Left renal pelvis (tissue), 4 donors: ENCODE measurements at regions not wholly inside any gene's neighbourhood (a gene's known extent, or its start where the extent isn't known, plus 50 kb on each side); places are given as distances from the start of the nearest gene placed in this dataset.

ENCODE experiments used
- DNase-seq, 4 donors: peaks; one replicate each; pipeline ENCODE4 v3.0.0-alpha.2; 2013; ENCODE audit warnings: low read depth in 4 of 4, low spot score in 3 of 4

DNA sequence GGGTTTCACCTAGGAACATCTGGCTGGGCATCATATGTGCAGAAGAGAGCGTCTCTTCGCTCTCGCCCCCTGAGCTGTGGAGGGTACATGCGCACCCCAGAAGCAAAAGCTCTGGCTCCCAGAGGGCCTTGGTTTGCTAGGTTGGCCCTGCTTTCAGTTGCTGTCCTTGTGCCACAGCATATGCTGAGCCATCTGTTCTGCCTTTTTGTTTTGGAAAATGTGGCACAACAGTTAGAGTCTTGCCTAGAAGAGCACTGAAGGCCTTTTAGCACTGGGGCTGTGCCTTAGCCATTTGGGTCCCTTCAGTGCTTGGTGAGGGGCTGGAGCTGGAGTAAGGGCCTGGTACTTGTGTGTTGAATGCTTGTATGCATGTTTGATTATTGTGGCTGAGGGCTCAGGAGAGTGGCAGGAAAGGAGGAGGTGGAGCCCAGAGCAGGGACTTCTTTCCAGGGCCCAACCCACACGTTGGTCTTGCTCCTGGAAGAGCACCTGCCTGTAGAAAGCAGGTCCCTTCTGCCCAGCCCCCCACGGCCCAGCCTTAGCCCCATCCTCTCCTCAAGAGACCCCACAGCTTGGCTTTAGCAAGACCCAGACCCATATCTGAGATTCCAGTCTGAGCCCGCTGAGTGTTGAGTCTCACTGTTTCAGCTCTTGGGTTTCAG, 113.7 kb downstream of the SLC25A47 start:
- DNase-seq = no peak

DNA sequence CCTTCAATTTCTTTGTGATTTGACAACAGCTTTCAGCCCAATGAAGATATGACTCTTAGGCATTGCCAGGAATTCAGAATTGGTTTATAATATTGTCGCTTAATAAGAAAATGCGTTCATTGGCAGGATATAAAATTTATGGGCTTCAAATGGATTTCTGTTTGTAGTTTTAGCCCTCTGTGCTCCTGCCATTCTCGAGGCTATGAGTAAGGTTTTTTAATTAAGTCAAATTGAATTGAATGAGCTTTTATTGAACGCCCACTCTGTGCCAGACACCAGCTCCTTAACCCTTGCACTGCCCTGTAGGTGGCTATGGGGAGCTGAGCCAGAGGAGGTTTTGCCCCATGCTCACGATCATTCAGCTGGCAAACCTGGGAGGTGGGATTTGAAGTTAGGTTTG, 115.1 kb downstream of the SLC25A47 start:
- DNase-seq = no peak

DNA sequence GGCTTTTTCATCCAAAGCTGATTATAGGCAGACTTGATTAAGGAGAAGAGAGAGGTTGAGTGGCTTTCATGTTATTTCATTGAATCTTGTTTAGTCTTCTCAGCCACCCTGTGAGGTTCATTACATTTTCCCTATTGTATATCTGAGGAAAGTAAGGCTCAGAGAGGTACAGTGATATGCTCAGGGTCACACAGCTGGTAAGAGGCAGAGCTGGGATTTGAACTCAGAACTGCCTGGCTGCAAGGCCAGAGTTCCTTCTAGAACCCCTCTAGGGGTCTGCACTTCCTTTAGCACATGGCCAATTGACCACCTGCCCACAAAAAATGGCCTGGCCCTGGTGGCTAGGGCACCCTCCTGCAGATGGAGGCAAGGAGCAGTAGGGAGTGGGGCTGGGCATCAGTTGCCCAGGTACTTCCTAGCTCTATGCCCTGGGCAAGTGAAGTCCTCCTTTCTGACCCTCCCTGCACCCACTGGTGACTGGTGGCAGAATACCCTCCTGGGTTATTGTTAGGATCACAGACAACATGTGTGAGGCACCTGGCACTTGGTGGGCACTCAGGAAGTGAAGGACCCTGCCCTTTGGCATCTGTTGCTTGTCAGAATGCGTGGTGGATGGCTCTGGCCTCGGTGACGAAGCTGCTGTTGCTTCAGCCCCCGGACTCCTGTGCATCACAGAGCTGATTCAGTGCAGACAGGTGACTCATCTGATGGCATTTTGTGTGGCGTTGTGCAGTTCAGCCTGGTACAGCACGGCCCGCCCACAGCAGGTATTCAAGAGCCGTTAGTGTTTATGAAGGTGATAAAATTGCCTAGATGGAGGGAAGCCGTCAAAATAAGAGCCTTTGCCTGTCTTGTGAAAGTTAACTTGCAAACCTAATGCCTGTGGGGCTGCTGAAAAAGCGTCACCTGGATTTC, 115.8 kb downstream of the SLC25A47 start:
- DNase-seq = no peak

DNA sequence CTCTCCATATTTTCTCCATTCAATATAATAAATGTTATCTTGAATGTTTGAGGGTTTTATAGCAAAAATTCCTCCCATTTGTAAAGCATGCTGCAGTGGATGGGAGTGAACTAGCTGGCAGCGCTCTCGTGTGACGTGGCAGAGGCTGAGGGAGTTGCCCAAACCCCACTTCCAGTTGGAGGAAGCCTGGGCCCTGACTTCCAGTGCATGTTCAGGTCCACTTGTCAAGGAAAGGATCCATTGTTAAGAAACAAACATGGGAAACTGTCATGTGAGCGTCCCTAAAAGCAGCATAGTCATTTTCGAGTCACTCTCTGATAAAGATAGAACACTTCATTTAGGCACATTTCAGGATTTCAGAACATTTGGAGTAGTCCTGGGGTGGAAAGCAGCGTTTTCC, 116.6 kb downstream of the SLC25A47 start:
- no peak for DNase-seq

DNA sequence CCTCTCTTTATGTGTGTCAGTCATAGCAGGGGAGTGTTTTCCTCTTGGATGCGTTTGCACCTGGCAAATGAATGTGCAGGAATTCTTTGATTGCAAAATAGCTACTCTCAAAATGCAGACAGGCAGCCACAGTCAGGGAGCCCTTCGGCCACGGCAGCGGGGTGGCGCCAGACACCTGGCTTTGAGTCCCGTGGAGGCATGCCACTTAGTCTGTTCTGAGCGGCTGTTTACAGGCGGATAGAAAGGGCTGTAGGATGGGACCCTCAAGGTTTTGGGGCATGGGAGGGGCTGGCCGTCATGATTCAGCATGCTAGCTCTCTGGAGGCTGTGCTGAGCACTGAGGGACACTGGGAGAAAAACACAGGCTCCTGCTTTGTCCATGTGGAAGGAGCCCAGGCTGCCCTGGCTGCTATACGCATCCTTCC, 117.1 kb downstream of the SLC25A47 start:
- peak in 3 of 4 donors; percentile 42 to 45 (median 43) for DNase-seq

DNA sequence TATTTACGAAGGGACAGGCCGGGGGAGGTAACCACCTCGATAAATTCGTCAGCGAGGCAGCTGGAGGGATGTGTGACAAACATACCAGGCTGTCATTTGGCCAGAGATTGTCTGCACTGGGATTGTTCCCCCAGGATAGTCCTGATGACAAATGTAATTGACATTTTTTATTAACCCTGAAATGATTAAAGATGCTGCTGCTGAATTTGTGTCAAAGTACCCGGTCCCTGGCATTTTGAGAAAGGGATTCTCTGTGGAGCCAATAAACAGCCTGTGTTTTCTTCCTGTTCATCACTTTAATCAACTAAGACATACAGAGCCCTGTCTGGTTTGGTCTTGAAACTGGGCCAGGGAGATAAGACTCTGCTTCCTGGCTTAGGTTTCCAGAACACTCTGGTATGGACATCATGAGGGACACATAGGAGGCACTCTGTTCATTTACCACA, 117.6 kb downstream of the SLC25A47 start:
- DNase-seq = no peak

DNA sequence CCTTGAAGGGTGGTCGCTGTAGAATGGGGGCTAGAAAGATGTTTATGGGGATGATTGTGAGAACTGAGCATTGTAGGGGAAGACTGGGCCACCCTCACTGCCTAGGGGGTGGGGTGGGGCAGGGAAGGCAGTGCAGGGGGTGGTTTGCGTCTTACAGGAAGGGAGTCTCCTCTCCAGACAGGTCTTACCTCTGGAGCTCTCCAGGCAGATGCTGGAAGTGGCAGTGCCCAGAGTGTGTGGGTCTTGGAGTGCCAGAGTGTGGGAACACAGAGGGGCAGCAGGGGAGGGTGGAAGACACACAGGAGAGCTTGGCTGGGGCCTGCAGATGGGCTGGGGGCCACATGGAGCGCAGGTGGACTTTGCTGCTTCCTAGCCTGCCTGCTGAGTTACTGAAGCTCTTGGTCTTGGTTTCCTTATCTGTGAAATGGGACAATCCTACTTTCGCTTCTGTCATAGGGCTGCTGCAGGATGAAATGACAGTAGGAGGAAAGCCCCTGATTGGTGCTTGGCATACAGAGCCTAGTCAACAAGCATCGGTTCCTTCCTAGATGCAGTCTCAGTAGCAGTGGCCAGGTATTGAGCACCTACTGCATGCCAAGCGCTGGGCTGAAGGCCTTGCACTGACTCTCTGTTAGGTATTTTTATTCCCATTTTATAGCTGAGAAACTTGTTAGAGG, 118.3 kb downstream of the SLC25A47 start:
- DNase-seq = no peak

DNA sequence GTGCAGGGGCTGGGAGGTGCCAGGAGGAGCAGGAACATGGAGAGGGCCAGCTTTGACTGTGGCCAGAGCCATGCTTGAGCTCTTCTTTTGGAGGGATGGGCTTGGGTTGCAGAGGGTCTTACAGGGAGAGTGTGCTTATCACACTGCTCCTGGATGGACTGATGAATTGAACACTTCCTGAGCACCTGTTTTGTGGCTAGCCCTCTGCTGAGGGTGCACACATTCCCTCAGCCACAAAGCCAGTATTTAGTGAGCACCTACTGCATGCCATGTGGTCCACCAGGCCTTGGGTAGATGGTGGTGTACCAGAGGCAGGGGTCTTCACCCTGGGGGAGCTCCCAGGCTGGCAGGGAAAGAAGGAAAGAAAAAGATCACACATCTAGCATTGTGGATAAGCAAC, 118.9 kb downstream of the SLC25A47 start:
- no peak for DNase-seq

DNA sequence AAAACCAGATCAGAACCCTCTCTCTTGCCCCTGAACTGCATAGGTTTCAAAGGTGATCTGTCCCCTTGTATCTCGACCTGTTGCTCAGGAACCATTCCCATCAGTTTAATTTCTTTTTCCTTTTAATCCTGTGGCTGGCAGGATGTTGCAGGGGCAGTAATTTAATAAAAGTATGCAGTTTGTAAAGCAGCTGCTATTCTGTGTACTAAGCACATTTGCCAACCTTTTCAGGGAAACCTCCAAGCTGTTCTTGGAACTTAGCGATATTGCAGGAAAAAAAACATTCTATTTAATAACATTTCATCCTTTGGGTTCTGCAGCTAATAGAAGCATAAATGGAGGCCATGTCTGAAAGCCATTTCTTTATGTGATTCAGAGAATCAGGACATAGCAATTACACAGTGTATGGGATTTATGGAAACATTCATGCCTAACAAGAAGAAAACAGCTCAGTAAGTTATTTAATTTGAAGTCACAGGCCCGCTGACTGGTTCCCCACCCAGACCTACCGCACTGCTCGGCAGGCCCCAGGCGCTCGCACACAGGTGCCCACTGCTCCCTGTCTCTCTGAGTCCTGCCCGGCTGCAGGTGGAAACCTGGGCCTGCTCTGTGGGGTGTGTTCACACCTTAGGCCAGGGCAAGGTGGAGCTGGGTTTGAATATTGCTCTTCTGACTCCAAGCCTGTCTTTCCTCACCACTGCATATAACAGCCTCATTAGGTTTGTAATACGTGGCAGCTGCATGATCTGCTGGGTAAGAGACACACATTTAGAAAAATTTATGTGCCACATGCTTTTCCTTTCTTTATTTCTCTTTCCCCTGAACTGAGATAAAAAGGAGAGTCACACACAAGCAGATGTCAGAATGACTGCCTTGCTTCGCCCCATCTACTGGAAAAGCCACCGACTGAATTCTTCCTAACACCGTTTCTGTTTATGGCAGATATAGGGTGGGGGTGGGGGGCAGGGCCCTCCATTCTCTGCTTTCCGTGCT, 119.7 kb downstream of the SLC25A47 start:
- DNase-seq = no peak

DNA sequence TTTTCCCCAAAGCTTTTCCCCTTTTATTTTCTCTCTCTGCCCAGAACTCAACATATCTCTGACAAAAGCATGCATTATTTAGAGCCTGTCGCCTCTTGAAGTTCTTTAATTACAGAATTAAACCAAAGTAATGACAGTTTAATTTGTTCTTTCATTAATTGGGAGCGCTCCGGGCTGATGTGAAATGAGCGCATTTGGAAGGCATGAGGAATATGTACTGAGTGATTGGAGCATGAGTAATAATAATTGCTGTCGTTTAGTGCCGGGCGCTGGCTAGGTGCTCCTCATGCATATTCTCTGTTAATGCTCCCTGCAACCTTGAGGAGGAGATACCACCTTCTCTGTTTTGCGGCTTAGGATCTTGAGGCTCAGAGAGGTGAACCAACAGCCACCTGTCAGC, 120.5 kb downstream of the SLC25A47 start:
- DNase-seq = no peak

DNA sequence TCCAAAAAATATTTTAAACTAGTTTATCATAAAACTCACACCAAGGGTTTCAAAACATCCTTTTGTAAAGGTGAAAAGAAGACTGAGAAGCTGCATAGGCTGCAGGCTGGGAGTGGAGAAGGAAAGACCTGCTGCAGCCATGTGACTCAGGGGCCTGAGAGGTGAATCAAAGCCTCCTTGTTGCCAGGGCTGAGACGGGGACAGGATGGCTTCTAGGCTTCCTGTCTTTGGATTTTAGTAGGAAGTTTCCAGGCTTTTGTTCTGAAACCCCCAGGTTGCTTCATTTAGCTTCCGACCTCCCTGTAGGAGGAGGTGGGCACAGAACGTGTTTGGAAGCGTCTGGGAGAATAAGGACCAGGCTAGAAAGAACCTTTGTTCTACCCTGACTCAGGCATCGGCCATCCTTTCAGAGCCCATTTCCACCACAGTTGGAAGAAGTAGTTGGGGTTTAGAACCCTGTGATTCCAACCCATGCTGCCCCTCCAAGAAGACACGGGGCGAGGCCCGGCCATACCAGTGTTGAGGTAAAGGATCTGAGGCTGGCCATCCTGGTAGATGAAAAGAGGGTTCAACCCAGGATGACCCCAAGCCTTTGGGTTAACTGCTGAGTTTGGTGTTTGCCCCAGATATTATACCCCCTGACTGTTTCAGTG, 122.4 kb downstream of the SLC25A47 start:
- no peak for DNase-seq

DNA sequence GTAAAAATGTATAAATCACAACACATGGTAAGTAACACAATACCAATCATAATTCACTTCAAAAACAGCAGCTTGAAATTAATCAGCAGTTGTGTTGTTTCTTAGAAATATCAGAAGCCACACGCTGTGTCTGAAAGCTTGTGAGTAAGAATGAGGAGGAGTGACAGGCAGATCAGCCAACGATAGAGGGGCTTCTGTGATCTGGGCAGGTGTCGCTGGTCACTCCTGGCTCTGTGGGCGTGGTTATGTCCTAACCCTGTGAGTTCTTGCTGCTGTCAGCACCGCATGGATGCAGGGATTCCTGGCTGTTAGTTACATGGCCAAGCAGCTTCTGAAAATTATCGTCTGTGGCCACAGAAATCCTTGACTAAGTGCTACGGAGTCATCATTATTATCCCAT, 123.4 kb downstream of the SLC25A47 start:
- DNase-seq = no peak

DNA sequence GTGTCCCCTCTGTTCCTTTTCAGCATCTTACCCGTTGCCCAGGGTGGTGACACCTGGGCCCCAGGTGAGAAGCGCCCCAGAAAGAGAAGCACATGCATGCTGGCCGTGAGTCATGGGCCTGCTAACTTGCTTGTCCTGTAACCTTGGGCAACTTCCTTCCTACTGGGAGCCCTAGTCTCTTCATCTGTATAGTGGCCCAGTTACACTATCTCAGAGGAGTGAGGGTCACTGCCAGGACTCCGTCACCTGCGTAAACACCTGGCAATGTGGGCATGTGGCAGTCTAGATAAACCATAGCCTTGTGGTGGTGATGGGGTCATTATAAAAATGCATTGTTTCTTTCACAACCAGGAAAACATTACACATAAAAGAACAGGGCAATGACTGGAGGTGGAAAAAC, 125.2 kb downstream of the SLC25A47 start:
- no peak for DNase-seq

DNA sequence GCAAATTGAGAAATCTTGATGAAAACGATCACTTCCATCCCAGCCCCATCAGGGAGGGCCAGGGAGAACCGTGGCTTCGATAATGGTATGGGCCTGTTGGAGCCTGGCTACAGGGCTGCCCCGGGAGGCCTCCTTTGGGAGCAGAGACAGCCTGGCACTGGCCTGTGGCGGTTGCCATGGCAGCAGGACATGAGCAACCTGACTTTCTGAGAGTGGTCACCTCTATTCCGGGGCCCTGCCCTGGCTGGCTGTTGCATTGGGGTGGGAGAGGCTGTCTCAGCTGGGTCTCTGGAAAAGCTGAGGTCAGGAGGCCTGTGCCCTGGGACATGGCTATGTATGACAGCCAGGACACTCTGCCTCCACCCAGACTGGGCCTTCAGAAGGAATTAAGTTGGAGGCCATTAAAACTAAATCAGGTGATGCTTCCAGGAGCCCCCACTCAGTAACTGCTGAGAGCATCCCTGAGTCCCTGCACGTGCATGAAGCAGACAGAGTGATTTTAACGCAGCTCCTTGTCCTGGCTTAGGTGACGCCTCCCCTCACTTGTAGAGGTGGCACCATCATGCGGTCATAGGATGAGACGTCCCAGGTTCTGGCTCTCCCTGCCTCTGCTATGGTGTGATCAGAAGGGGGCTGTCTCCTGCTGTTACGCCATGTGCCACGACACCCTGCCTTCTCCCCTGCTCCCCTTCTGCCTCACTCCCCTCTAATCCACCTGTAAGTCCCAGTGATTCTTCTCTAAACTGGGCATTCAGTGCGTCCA, 126.3 kb downstream of the SLC25A47 start:
- DNase-seq = no peak

DNA sequence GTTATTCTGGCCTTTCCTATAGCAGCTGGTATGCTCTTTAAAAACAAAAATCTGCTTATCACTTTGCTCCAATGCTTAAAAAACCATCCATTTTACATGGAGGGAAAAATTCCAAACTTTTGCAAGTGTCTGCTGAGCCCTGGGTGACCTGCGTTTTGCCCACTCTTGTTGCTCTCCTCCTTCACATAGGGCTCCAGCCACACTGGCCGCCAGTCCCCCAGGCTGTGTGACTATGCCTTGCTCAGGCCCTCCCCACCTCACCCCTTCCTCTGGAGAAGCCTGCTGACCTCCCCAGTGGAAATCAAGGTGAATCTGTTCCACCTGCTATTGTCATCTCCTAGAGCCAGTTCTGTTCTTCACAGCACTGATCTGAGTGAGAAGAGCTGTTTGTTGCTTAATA, 126.9 kb downstream of the SLC25A47 start:
- no peak for DNase-seq

DNA sequence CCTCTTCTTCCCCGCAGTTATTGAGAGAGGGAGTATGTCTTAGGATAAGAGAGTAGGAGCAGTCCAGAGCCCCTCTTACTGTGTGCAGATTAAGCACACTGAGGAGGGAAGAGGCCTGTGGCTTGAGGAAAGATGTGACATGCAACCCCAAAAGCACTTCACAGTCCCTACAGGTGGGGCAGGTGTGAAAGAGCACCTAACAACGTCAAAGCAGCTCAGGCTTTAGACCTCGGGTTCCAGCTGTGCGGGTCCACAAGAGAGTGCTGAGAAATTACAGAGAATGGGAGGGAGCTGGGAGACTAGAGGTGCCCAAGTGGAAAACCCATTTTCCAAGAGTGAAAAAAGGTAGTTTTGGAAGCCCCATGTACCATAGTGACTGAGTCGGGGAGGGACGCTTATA, 127.6 kb downstream of the SLC25A47 start:
- DNase-seq = no peak

DNA sequence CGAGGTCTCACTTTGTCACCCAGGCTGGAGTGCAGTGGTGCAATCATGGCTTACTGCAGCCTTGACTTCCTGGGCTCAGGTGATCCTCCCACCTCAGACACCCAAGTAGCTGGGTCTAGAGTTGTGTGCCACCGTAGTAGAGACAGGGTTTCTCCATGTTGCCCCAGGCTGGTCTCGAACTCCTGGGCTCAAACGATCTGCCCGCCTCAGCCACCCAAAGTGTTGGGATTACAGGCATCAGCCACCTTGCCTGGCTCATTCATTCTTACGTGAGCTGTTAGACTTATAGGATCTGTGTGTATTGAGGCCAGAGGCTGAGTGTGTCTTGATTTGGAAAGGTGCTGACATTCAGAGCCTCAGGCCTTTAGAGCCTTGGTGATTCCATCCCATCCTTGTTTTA, 128.1 kb downstream of the SLC25A47 start:
- DNase-seq = no peak

DNA sequence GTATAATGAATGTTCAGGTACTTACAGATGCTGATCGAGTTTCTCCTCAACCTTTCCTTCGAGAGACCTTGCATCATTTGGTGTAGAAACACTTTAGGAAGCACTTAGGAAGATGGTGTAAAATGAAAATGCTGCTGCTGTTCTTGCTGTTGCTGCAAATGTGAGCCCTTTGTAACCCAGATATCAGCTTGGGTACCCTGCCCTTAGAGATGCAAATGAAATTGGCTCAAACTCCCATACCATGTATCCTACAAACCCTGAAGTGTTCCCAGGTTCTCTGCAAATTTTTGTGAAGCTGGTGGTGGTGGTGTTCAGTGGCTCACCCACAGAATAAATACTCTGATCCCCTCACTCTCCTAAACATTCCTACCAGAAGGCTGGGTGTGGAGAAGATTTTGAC, 130.8 kb downstream of the SLC25A47 start:
- DNase-seq = no peak

DNA sequence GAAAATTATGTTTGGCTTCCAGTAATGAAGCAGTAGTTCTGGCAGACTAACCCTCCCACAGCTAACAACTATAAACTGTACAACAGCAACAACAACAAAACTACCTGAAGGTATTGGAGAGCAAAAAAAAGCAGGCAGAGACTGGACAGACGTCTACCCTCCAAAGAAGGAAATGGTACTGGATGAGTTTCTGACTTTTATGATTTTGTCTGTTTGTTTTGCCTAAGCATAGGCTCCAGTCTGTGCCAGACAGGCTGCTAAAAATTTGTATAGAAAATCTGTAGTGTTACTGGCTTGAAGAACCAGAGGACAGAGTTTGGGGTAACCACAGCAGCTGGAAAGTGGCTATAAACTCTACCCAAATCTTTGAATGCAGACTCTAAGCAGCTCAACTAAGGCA, 131.3 kb downstream of the SLC25A47 start:
- no peak for DNase-seq
